Uterus (tissue), 2 donors: ENCODE measurements at regions not wholly inside any gene's neighbourhood (a gene's known extent, or its start where the extent isn't known, plus 50 kb on each side); places are given as distances from the start of the nearest gene placed in this dataset.

Experiments used
- POLR2A ChIP-seq, 2 donors: fragments of 450-650 bp; IDR thresholded peaks; one replicate each; pipeline ENCODE4 v1.6.1; 2016; ENCODE audit warnings: antibody characterized with exemption in 2 of 2, mild to moderate bottlenecking in 1 of 2, moderate library complexity in 1 of 2
- TF ChIP-seq, protein P1 (sequence below), 4 experiments: fragments of 200-600 bp in 2 of 4; fragments of 450-650 bp in 2 of 4; sonication (generic) in 2 of 4; IDR thresholded peaks; one replicate each; pipeline ENCODE4 v1.5.1; 2016 to 2019; ENCODE audit warnings: antibody characterized with exemption in 4 of 4, mild to moderate bottlenecking in 2 of 4, moderate library complexity in 1 of 4

DNA sequence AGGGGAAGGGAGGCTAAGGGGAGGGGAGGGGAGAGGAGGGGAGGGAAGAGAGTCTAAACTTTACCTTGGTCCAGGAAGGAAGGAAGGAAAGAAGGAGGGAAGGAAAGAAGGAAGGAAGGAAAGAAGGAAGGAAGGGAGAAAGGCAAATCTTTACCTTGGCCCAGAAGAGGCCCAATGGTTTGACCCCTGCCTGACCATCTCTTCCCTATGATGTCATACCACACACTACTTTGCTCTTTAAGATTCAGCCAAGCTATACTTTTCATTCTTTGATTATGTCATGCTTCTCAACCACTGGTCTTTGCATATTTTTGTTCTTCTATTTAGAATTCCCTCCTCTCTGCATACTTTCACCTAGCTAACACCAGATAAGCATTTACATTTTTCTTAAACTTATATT is 1077.5 kb downstream of the PCDH9 start:
- TF ChIP-seq POLR2A (IDR thresholded peaks at IDR 0.05): no peak
- TF ChIP-seq, protein P1, sequence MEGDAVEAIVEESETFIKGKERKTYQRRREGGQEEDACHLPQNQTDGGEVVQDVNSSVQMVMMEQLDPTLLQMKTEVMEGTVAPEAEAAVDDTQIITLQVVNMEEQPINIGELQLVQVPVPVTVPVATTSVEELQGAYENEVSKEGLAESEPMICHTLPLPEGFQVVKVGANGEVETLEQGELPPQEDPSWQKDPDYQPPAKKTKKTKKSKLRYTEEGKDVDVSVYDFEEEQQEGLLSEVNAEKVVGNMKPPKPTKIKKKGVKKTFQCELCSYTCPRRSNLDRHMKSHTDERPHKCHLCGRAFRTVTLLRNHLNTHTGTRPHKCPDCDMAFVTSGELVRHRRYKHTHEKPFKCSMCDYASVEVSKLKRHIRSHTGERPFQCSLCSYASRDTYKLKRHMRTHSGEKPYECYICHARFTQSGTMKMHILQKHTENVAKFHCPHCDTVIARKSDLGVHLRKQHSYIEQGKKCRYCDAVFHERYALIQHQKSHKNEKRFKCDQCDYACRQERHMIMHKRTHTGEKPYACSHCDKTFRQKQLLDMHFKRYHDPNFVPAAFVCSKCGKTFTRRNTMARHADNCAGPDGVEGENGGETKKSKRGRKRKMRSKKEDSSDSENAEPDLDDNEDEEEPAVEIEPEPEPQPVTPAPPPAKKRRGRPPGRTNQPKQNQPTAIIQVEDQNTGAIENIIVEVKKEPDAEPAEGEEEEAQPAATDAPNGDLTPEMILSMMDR (IDR thresholded peaks at IDR 0.05): no peak
